Astrocyte (in vitro differentiated cells and primary cell): ENCODE measurements at regions not wholly inside any gene's neighbourhood (a gene's known extent, or its start where the extent isn't known, plus 50 kb on each side); places are given as distances from the start of the nearest gene placed in this dataset.
A peak's percentile ranks its signal among the peaks of the same experiment; 100 is the strongest.

ENCODE experiments used
- DNase-seq: peaks from one replicate; pipeline ENCODE4 v3.0.0-alpha.2; 2010; ENCODE audit warnings: low read depth
- FAIRE-seq: peaks from 2 replicates; lab custom pipeline; 2011; peaks lifted over from hg19 to GRCh38; lab: Jason Lieb, UNC
- H2AFZ ChIP-seq: 2 replicates; pipeline ENCODE4 v1.6.0; 2012; ENCODE audit warnings: low read depth, low read length, inconsistent platforms
- H3K27ac ChIP-seq: 2 replicates; pipeline ENCODE4 v1.5.1; 2011; ENCODE audit warnings: low read depth, low read length, inconsistent platforms
- H3K27me3 ChIP-seq: 2 replicates; pipeline ENCODE4 v1.6.0; 2011; ENCODE audit warnings: low read length, inconsistent platforms; ENCODE audit not compliant: insufficient read depth
- H3K36me3 ChIP-seq: 2 replicates; pipeline ENCODE4 v1.5.1; 2011; ENCODE audit warnings: low read length, inconsistent platforms; ENCODE audit not compliant: insufficient read depth
- H3K4me1 ChIP-seq: 2 replicates; pipeline ENCODE4 v1.5.1; 2011; ENCODE audit warnings: low read length, inconsistent platforms; ENCODE audit not compliant: insufficient read depth
- H3K4me2 ChIP-seq: 2 replicates; pipeline ENCODE4 v1.6.0; 2012; ENCODE audit warnings: low read length, inconsistent platforms
- H3K4me3 ChIP-seq: 2 replicates; pipeline ENCODE4 v1.5.1; 2011; ENCODE audit warnings: low read depth, mild to moderate bottlenecking, low read length, inconsistent platforms; ENCODE audit not compliant: insufficient read depth
- H3K79me2 ChIP-seq: 2 replicates; pipeline ENCODE4 v1.6.0; 2012; ENCODE audit warnings: mild to moderate bottlenecking, low read length, inconsistent platforms; ENCODE audit not compliant: insufficient read depth
- H3K9ac ChIP-seq: 2 replicates; pipeline ENCODE4 v1.6.0; 2012; ENCODE audit warnings: mild to moderate bottlenecking, low read length, inconsistent platforms
- H3K9me3 ChIP-seq: 2 replicates; pipeline ENCODE4 v1.5.1; 2012; ENCODE audit warnings: low read depth, mild to moderate bottlenecking, low read length, inconsistent platforms; ENCODE audit not compliant: insufficient read depth
- H4K20me1 ChIP-seq: 2 replicates; pipeline ENCODE4 v1.6.0; 2012; ENCODE audit warnings: low read length, inconsistent platforms; ENCODE audit not compliant: insufficient read depth
- H3K27ac Mint-ChIP-seq: one replicate; pipeline ENCODE4 v1.8.0; 2021; ENCODE audit warnings: mild to moderate bottlenecking, mixed read lengths; ENCODE audit not compliant: unreplicated experiment
- H3K27me3 Mint-ChIP-seq: one replicate; pipeline ENCODE4 v1.8.0; 2021; ENCODE audit warnings: low read depth, mixed read lengths; ENCODE audit not compliant: unreplicated experiment
- H3K36me3 Mint-ChIP-seq: one replicate; pipeline ENCODE4 v1.8.0; 2021; ENCODE audit warnings: low read depth, mixed read lengths; ENCODE audit not compliant: unreplicated experiment
- H3K4me1 Mint-ChIP-seq: one replicate; pipeline ENCODE4 v1.8.0; 2021; ENCODE audit warnings: low read depth, mixed read lengths; ENCODE audit not compliant: unreplicated experiment
- H3K4me3 Mint-ChIP-seq: one replicate; pipeline ENCODE4 v1.8.0; 2021; ENCODE audit warnings: mild to moderate bottlenecking, moderate library complexity, mixed read lengths; ENCODE audit not compliant: unreplicated experiment
- H3K9me3 Mint-ChIP-seq: one replicate; pipeline ENCODE4 v1.8.0; 2021; ENCODE audit warnings: mild to moderate bottlenecking, mixed read lengths; ENCODE audit not compliant: unreplicated experiment
- EZH2 ChIP-seq: IDR thresholded peaks from 2 replicates; pipeline ENCODE4 v1.6.1; 2012; ENCODE audit warnings: mild to moderate bottlenecking, low read length, inconsistent platforms; ENCODE audit not compliant: insufficient read depth
- TF ChIP-seq, protein P1 (sequence below): IDR thresholded peaks from 2 replicates; pipeline ENCODE4 v1.5.1; 2011; ENCODE audit warnings: low read depth, mild to moderate bottlenecking, inconsistent platforms, low read length, moderate library complexity; ENCODE audit not compliant: insufficient read depth

DNA sequence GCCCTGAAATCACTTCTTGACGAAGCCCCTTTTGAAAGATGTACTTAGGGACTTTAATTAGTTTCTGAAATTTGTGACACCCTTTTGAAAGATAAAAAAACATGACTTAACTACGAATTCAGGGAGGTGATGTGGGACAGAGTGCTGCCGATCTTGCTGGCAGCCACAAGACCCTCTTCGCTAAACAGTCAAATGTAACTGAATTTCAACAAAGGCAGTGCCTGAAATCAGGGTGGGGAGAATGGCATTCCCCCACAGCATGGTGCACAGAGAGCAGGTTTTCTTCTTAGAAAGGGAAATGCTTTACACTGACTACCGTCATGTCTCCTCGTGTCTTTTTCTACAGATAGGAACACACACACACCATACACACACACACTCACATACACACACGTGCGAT lies 640.2 kb upstream of the POU3F3 start:
- no peak overlapping the region for H3K4me3 ChIP-seq
- no peaks in the 10 kb centered on the region for H3K4me1 Mint-ChIP-seq
- H3K36me3 ChIP-seq, result no peaks in the 10 kb centered on the region
- no peak overlapping the region for H3K9ac ChIP-seq
- no peaks in the 10 kb centered on the region for H3K9me3 Mint-ChIP-seq
- no peaks in the 10 kb centered on the region for H3K27me3 ChIP-seq
- H3K4me2 ChIP-seq, result no peak overlapping the region
- no peaks in the 10 kb centered on the region for H3K9me3 ChIP-seq
- no peak for TF ChIP-seq EZH2
- TF ChIP-seq, protein P1, sequence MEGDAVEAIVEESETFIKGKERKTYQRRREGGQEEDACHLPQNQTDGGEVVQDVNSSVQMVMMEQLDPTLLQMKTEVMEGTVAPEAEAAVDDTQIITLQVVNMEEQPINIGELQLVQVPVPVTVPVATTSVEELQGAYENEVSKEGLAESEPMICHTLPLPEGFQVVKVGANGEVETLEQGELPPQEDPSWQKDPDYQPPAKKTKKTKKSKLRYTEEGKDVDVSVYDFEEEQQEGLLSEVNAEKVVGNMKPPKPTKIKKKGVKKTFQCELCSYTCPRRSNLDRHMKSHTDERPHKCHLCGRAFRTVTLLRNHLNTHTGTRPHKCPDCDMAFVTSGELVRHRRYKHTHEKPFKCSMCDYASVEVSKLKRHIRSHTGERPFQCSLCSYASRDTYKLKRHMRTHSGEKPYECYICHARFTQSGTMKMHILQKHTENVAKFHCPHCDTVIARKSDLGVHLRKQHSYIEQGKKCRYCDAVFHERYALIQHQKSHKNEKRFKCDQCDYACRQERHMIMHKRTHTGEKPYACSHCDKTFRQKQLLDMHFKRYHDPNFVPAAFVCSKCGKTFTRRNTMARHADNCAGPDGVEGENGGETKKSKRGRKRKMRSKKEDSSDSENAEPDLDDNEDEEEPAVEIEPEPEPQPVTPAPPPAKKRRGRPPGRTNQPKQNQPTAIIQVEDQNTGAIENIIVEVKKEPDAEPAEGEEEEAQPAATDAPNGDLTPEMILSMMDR, result no peak
- peaks cover 6% of the 10 kb centered on the region for H3K27me3 Mint-ChIP-seq
- H2AFZ ChIP-seq, result no peak overlapping the region
- H3K79me2 ChIP-seq, result no peaks in the 10 kb centered on the region
- no peak overlapping the region for H3K27ac Mint-ChIP-seq
- H3K27ac ChIP-seq, result no peak overlapping the region
- no peaks in the 10 kb centered on the region for H3K36me3 Mint-ChIP-seq
- DNase-seq, result no peak
- no peaks in the 10 kb centered on the region for H4K20me1 ChIP-seq
- no peak overlapping the region for H3K4me3 Mint-ChIP-seq
- no peaks in the 10 kb centered on the region for H3K4me1 ChIP-seq
- FAIRE-seq, result no peak

DNA sequence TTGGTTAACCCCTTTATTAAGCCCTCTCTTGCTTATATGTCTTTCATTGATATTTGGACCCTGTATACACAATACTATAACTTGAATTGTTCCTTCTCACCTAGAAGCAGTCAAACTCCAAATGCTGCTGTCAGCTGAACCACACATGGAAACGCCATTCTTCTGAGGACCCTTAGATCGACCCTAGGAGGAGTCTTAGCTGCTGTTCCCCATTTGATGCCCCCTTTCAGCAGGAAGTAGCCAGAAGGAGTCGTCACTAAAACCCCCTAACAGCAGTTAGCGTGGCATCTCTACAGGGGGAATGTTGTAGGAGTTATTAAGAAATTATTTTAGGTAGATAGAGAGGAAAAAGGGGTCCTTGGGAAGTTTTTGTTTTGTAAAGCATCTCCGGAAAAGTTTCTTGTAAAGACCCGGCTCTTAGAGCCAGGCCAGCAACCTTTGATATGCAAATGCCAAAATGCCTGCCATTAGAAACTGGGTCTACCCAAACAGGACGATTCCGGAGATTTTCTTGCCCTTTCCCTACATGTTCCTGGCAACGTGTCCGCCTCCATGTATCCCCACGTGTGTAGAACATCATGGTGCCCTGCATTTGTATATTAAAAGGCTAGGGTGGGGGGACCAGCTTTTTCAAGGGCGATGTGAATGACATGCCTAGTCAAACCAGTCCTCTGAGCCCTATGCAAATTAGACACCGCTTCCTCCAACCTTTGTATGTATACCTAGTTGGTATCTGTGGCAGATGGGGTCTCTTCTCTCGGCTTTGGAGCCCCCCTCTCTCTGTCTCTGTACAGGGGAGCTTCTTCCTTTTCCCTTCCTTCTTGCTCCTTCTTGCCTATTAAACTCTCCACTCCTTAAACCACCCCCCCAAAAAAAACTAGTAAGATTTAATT lies 638.4 kb upstream of the POU3F3 start:
- H3K27ac Mint-ChIP-seq, result no peak overlapping the region
- H2AFZ ChIP-seq, result peak overlapping the region; percentile 26
- H3K4me3 Mint-ChIP-seq, result no peak overlapping the region
- no peak for TF ChIP-seq EZH2
- TF ChIP-seq, protein P1, result no peak
- H3K27ac ChIP-seq, result no peak overlapping the region
- no peaks in the 10 kb centered on the region for H3K36me3 Mint-ChIP-seq
- peaks cover 6% of the 10 kb centered on the region for H3K27me3 Mint-ChIP-seq
- H3K27me3 ChIP-seq, result no peaks in the 10 kb centered on the region
- no peaks in the 10 kb centered on the region for H3K9me3 ChIP-seq
- H3K4me1 ChIP-seq, result no peaks in the 10 kb centered on the region
- H3K4me2 ChIP-seq, result no peak overlapping the region
- H3K4me1 Mint-ChIP-seq, result no peaks in the 10 kb centered on the region
- no peaks in the 10 kb centered on the region for H4K20me1 ChIP-seq
- H3K4me3 ChIP-seq, result no peak overlapping the region
- H3K9ac ChIP-seq, result no peak overlapping the region
- no peaks in the 10 kb centered on the region for H3K36me3 ChIP-seq
- DNase-seq (no peak), FAIRE-seq (no peak)
- no peaks in the 10 kb centered on the region for H3K79me2 ChIP-seq
- no peaks in the 10 kb centered on the region for H3K9me3 Mint-ChIP-seq

DNA sequence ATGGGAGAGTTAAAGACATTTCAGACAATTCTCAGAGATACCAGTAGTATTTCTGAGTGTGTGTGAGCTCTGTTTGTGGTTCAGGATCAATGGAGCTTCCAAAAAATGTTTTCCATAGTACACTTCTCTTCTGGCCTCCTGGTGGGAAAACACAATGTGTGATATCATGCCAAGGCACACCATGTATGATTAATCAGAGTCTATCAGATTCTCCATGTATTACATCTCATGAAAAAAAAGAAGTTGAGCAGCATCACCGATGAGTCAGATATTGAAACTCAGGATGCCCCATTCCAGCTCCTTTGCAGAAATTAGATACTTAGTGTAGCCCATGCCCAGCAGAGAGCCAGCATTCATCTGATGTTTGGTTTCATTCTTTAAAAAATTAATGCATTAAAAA lies 620.3 kb upstream of the POU3F3 start:
- Mint-ChIP-seq H3K9me3 (no peaks in the 10 kb centered on the region), H3K4me3 (no peak overlapping the region), H3K27ac (no peak overlapping the region), H3K36me3 (no peaks in the 10 kb centered on the region), H3K4me1 (no peaks in the 10 kb centered on the region), H3K27me3 (peaks cover 3% of the 10 kb centered on the region)
- Histone ChIP-seq H3K36me3 (no peaks in the 10 kb centered on the region), H2AFZ (no peak overlapping the region), H3K4me1 (no peaks in the 10 kb centered on the region), H3K27ac (no peak overlapping the region), H3K27me3 (no peaks in the 10 kb centered on the region), H3K9ac (no peak overlapping the region), H4K20me1 (no peaks in the 10 kb centered on the region), H3K4me3 (no peak overlapping the region), H3K79me2 (no peaks in the 10 kb centered on the region), H3K4me2 (no peak overlapping the region), H3K9me3 (no peaks in the 10 kb centered on the region)
- no peak for DNase-seq
- TF ChIP-seq, protein P1, result no peak
- TF ChIP-seq EZH2, result no peak
- no peak for FAIRE-seq
